GM19455 (cell line): ENCODE measurements at regions not wholly inside any gene's neighbourhood (a gene's known extent, or its start where the extent isn't known, plus 50 kb on each side); places are given as distances from the start of the nearest gene placed in this dataset.

Source experiments
- ATAC-seq: cut with Tn5 transposase; IDR thresholded peaks from one replicate; pipeline ENCODE4 v1.9.1; 2021; ENCODE audit not compliant: unreplicated experiment

DNA sequence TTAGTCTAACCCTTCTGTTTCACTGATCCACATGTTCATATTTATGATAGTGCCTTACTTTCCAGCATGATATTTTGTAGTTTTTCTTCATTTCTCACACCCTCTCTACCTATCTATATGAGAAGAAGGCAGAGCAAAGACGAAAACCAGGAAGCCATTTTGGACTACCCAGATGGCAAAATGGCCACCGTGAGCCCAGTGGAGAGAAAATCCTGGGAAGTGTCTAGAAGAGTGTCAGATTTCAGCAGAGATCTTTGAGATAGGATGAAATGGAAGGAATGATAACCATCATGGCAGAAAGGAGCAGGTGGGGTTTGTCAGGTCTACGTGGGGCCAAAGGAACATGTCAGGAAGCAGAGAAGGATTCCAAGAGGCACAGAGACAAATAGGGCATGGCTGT lies 84.0 kb upstream of the MYCN start:
- ATAC-seq: no peak

- no peak for ATAC-seq
Observed at GRCh38 chr2:15858466-15858865, 81.9 kb upstream of the MYCN start.

DNA sequence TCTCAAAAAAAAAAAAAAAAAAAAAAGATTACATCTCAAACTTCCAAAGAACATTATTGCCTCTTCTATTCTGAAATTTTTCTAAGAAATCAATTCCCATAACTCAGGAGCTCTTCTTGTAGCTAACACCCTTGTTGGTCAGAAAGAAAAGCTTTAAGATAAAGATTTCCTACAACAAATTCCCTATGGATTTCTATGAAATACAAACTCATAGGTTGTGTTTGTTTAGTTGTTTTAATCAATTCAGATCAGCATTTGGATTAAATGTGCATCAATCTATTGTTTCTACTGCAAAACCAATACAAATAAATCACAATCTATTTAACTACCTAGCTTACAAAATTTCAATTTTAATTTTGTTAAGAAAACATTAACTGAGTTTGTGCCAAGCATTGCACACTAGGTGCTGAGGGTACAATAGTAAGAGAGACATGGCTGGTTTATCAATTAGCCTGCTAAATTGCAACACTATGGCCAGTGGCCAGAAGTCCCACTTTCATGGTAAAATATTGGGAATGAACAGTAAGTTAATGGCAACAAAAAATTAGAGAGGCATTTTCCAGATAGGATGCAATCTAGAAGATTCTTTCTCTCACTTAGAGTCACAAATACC lies 80.2 kb upstream of the MYCN start:
- no peak for ATAC-seq

GRCh38 chr2:15860760-15861159 lies 79.6 kb upstream of the MYCN start:
- ATAC-seq: no peak

DNA sequence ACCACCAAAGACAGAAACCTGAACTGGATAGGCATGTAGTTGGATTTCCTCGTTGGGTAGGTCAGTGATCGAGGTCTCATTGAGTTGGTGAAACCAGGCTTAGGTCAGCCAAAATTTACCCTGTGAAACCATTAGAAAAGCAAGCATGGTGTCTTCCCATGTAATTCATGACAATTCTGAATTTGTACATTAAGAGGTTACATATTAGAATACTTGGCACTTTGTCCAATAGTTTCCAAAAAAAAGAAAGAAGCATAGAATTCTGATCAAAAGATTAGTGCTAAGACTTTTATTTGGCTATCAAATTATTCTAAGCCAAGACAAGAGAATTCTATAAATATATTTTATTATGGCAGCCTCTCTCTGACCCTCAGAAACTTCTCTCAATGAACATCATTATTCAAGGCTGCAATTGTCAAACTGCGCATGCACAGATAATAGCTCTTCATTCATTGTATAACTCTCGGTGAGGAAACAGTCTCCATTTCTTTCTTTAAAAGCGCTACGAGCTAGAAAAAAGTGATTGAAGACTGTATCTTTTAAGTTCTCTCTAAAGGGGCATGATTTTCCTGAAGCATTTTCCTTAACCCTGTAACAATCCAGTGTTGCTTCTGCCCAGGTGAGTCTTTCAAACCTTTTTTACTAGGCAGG lies 79.1 kb upstream of the MYCN start:
- ATAC-seq: no peak

DNA sequence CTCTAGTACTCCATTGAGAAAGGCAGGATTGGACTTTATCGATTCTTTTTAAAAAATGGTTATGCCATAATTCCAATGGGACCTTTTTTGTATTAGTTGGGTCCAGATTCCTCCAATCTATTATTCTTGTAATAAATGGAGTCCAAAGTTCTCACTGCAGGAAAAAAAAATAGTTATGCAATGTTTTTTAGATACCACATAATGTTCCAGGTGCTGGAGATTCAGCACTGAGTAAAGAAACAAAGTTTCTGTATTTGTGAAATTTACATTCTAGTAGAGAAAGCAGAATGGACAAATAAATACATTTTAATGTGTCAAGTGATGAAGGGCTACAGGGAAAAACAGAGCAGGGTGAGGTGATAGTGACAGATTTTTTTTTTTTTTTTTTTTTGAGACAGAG lies 78.5 kb upstream of the MYCN start:
- no peak for ATAC-seq

- no peak for ATAC-seq
Observed at GRCh38 chr2:15863089-15863488, 77.3 kb upstream of the MYCN start.

- no peak for ATAC-seq
Observed at GRCh38 chr2:15863494-15864175, 76.7 kb upstream of the MYCN start.

DNA sequence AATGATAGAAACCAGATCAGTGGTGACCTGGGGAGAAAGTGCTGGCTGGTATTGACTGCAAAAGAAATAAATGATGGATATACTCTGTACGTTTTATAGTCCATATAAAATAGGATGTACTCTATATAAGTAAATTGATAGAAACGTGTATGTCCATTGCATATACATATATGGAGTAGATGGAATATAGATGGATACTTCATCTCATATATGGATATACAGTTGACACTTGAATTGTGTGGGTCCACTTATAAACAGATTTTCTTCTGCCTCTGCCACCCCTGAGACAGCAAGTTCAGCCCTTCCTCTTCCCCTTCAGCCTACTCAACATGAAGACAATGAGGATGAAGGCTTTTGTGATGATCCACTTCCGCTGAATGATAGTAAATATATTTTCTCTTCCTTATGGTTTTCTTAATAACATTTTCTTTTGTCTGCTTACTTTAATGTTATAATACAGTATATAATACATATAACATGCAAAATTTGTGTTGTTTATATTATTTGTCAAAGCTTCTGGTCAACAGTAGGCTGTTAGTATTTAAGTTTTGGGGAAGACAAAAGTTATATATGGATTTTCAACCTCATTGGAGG lies 76.1 kb upstream of the MYCN start:
- no peak for ATAC-seq

GRCh38 chr2:15865923-15866322 lies 74.4 kb upstream of the MYCN start:
- ATAC-seq: no peak

GRCh38 chr2:15866563-15867193 lies 73.7 kb upstream of the MYCN start:
- ATAC-seq: no peak

DNA sequence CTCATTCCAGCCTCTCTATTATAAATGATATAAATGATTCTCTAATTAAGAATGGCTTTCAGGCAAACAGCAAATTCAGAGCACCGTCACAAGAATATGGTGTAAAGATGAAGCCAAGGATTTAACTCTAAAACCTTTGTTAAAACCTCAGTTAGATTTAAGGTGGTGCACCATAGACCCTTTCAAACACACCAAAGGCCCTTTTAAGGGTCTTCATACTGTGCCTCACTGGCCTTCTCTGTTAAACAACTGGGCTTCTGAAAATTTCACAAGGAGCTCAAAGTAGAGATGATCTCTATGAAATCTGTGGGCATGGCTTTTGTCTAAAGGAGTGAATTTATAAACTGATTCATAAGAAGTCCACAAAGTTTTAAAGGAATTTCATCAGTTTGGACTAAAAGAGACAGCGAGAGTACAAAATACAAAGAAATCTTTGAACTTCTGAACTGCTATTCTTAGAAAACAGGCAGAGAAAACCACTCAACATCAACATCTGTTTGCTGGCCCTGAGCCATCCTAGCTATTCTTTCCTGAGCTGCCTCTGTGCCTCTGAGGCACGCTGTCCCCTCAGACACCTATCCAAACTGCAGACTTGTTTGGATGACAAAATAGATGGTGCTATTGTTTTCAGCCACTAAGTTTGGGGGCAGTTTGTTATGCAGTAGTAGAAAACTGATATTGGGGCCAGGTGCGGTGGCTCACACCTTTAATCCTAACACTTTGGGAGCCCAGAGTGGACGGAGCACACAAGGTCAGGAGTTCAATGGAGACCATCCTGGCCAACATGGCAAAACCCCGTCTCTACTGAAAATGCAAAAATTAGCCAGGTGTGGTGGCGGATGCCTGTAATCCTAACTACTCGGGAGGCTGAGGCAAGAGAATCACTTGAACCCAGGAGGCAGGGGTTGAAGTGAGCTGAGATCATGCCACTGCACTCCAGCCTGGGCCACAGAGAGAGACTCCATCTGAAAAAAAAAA lies 72.9 kb upstream of the MYCN start:
- no peak for ATAC-seq

DNA sequence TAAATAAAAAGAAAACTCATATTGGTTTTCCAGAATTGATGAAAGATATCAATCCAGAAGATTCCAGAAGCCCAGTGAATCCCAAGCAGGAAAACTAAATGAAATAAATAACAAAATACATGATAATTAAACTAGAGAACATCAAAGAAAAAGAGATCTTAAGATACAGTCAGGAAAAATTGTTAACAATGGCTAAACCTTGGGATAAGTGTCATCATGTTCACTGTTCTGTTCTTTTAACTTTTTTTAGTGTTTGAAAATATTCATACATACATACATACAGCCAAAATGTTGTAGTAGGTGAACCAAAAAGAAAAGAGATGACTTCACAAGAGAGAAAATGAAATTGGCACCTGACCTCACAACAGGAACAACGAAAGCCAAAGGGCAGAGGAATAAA lies 72.2 kb upstream of the MYCN start:
- ATAC-seq: no peak

- ATAC-seq: no peak
Observed at GRCh38 chr2:15868704-15869103, 71.6 kb upstream of the MYCN start.

- no peak for ATAC-seq
Observed at GRCh38 chr2:15869396-15869795, 71.0 kb upstream of the MYCN start.

- ATAC-seq: no peak
Observed at GRCh38 chr2:15869871-15870270, 70.5 kb upstream of the MYCN start.

DNA sequence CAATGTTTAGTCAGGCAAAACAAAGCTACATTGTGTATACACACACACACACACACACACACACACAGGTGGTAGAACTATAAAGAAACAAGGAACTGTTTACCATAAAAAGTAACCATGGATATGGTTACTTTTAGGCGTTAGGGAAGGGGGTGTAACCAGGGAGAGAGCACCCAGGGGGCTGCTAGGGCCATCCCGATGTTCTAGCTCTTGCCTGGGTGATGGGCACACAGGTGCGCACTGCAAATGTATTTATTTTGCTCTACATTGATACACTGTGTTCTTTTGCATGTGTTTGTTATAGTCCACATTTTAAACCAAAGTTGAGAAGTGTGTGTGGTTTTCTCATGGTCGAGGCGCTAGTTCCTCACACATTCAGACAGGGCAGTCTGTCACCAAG lies 69.8 kb upstream of the MYCN start:
- no peak for ATAC-seq

DNA sequence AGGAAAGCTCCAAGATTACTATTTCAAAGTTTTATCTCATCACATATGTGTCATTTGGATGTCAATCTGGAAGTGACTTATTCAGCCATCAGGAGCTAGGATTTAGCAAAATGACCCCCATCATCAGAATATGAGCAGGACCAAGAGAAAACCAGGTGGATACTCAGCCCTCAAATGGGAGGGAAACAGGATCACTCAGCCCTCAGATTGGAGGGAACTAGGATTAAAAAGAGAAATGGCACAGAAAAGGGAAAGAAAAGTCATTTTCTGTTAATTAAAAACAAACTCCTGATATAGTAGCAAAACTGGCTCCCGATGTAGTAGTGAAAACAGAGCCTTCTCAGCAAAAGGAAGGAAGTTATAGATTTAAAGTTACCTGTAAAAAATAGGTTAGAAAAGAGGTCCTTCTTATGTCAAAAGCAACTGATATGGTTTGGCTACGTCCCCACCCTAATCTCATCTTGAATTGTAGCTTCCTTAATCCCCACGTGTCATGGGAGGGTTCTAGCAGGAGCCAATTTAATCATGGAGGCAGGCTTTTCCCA lies 69.0 kb upstream of the MYCN start:
- no peak for ATAC-seq

GRCh38 chr2:15872854-15873253 lies 67.5 kb upstream of the MYCN start:
- ATAC-seq: no peak

DNA sequence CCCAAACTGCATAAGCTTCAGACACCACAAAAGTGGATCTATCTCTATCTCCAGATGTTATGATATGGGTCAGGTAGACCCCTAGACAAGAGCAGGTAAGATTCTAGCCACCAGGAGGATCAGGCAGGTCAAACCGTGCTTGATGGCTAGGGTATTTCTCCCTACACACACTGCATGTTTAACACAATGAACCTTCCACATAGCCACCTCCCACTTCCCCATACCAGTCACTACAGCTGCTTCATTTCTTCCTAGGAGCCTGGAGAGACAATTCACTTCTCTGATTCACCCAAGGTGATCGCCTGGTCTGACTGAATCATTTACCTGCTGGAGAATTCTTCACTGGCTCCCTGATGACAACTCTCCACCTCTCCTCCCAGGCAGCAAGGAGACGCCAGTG lies 66.0 kb upstream of the MYCN start:
- ATAC-seq: no peak
